ENCODE measurements at regions not wholly inside any gene's neighbourhood (a gene's known extent, or its start where the extent isn't known, plus 50 kb on each side); places are given as distances from the start of the nearest gene placed in this dataset.

DNA sequence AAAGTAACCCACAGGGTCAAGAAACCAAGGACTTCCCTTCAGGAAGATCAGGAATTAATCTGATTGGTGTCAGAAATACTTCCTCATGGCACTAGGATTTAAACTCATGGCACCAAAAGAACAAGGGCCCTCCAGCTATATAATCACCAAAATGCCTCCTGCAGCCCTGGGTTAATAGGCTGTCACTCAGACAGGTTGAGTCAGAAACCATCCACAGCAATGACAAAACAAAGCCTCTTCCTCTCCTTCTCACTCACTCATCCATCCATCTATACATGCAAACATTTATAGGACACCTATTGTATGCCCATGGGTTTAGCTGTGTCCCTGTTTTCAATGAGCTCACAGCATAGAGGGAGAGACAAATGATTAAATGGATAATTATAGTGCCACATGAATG lies 62.5 kb upstream of the SPOCK1 start:
- no peak for FAIRE-seq
- H3K79me2 ChIP-seq (ENCODE audit: control insufficient read depth, insufficient read depth, low read length): no peaks in the 10 kb centered on the region
- H3K9me1 ChIP-seq (replicated peaks; ENCODE audit: control insufficient read depth, extremely low read depth, insufficient read depth, low read length): no peaks in the 10 kb centered on the region
- CTCF ChIA-PET: interaction anchor here (0.7 to 2.7 kb wide), 4 partner anchors 14 to 242 kb away, joined by 3 to 12 read pairs (median 4); no protein-coding TSS in a partner anchor
- no peak overlapping the region for H3K27ac ChIP-seq (ENCODE audit: insufficient read depth, low read depth, low read length)
- H3K4me1 ChIP-seq (ENCODE audit: control insufficient read depth, extremely low read depth, insufficient read depth, low read length): peaks cover 40% of the 10 kb centered on the region
- no peak overlapping the region for H3K4me3 ChIP-seq (replicated peaks in 1 of 3; ENCODE audit: insufficient read depth in 1 of 3, low read depth in 1 of 3, low read length in 3 of 3)
- H2AFZ ChIP-seq (ENCODE audit: low read depth, low read length): no peak overlapping the region
- DNase-seq (ENCODE audit: low read depth, low spot score): peak; percentile 40
- intact Hi-C loops (cut with micrococcal nuclease): loop anchor here (5.0 kb wide), 4 partner anchors 176 to 239 kb away; partner anchors contain the start of genes HNRNPA0 and KLHL3
- no peaks in the 10 kb centered on the region for H3K36me3 ChIP-seq (ENCODE audit: control insufficient read depth in 2 of 2, extremely low read depth in 1 of 2, insufficient read depth in 2 of 2, low read length in 2 of 2)
- no TSS peak for BruUV-seq (replicated peaks)
- H4K20me1 ChIP-seq (replicated peaks; ENCODE audit: control insufficient read depth, extremely low read depth, insufficient read depth, low read length): no peaks in the 10 kb centered on the region
- no peak for TF ChIP-seq FOS (IDR thresholded peaks at IDR 0.05; ENCODE audit: borderline replicate concordance, insufficient read depth, low read length)
- dilution Hi-C loops (cut with MboI; ENCODE audit: extremely low pct_ligation_motif_present, low sequenced_read_pairs): no loop called here
- no peaks in the 10 kb centered on the region for H3K27me3 ChIP-seq (ENCODE audit: control insufficient read depth in 2 of 2, insufficient read depth in 2 of 2, low read length in 2 of 2)
- no peak overlapping the region for H3K4me2 ChIP-seq (ENCODE audit: insufficient read depth, low read length)
- no peak overlapping the region for H3K9ac ChIP-seq (replicated peaks; ENCODE audit: extremely low read depth, insufficient read depth, low read length)
- POLR2A ChIA-PET: no interaction called here
- H3K9me3 ChIP-seq (replicated peaks; ENCODE audit: control insufficient read depth, insufficient read depth, low read length): no peaks in the 10 kb centered on the region

DNA sequence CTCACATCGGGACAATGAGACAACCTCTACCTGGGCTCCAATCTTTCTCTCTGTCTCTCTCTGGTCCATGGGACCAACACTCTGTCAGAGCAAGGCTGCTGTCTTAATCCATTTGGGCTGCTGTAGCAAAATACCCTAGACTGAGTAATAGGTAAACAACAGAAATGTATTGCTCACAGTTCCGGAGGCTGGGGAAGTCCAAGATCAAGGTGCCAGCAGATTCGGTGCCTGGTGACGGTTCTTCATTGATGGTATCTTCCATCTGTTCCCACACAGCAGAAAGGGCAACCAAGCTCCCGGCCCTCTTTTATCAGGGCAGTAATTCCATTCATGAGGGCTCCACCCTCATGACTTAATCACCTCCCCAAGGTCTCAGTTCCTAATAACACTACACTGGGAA lies 61.3 kb upstream of the SPOCK1 start:
- dilution Hi-C loops (cut with MboI; ENCODE audit: extremely low pct_ligation_motif_present, low sequenced_read_pairs) (no loop called here), intact Hi-C loops (cut with micrococcal nuclease) (loop anchor here (5.0 kb wide), 4 partner anchors 177 to 238 kb away; partner anchors contain the start of genes HNRNPA0 and KLHL3)
- Histone ChIP-seq H2AFZ (ENCODE audit: low read depth, low read length) (no peak overlapping the region), H3K27ac (ENCODE audit: insufficient read depth, low read depth, low read length) (no peak overlapping the region), H3K79me2 (ENCODE audit: control insufficient read depth, insufficient read depth, low read length) (no peaks in the 10 kb centered on the region), H3K9me1 (replicated peaks; ENCODE audit: control insufficient read depth, extremely low read depth, insufficient read depth, low read length) (no peaks in the 10 kb centered on the region), H4K20me1 (replicated peaks; ENCODE audit: control insufficient read depth, extremely low read depth, insufficient read depth, low read length) (no peaks in the 10 kb centered on the region), H3K4me2 (ENCODE audit: insufficient read depth, low read length) (peak overlapping the region; percentile 25), H3K9me3 (replicated peaks; ENCODE audit: control insufficient read depth, insufficient read depth, low read length) (no peaks in the 10 kb centered on the region), H3K36me3 (ENCODE audit: control insufficient read depth in 2 of 2, extremely low read depth in 1 of 2, insufficient read depth in 2 of 2, low read length in 2 of 2) (no peaks in the 10 kb centered on the region), H3K4me3 (replicated peaks in 1 of 3; ENCODE audit: insufficient read depth in 1 of 3, low read depth in 1 of 3, low read length in 3 of 3) (no peak overlapping the region), H3K27me3 (ENCODE audit: control insufficient read depth in 2 of 2, insufficient read depth in 2 of 2, low read length in 2 of 2) (no peaks in the 10 kb centered on the region), H3K9ac (replicated peaks; ENCODE audit: extremely low read depth, insufficient read depth, low read length) (no peak overlapping the region), H3K4me1 (ENCODE audit: control insufficient read depth, extremely low read depth, insufficient read depth, low read length) (peaks cover 40% of the 10 kb centered on the region)
- no peak for TF ChIP-seq POLR2A (IDR thresholded peaks at IDR 0.05; ENCODE audit: low read depth, low read length)
- no peak for TF ChIP-seq CTCF (IDR thresholded peaks at IDR 0.05; ENCODE audit: extremely low read depth in 1 of 2, insufficient read depth in 1 of 2, low read depth in 1 of 2, low read length in 2 of 2)
- TF ChIP-seq JUN (IDR thresholded peaks at IDR 0.05; ENCODE audit: borderline replicate concordance, insufficient read depth, insufficient read length, low read depth): no peak
- no peak for TF ChIP-seq MYC (IDR thresholded peaks at IDR 0.05; ENCODE audit: low read depth, low read length)
- peak; percentile 61 for TF ChIP-seq POLR2AphosphoS5 (IDR thresholded peaks at IDR 0.05; ENCODE audit: insufficient read depth, low read depth, low read length)
- TF ChIP-seq FOS (IDR thresholded peaks at IDR 0.05; ENCODE audit: borderline replicate concordance, insufficient read depth, low read length): peak; percentile 54
- TF ChIP-seq GATA2 (IDR thresholded peaks at IDR 0.05; ENCODE audit: insufficient read depth, insufficient read length, low read depth, low read length): peak; percentile 93
- DNase-seq (ENCODE audit: low read depth, low spot score) (peak; percentile 88), FAIRE-seq (peak; percentile 85)
- CTCF ChIA-PET: interaction anchor here (1.5 to 2.7 kb wide), 2 partner anchors 15 to 241 kb away, joined by 4 to 12 read pairs; no protein-coding TSS in a partner anchor
- POLR2A ChIA-PET: no interaction called here
- BruUV-seq (replicated peaks): no TSS peak

Data from endothelial cell of umbilical vein (primary cell).